H9 (cell line): ENCODE measurements at regions not wholly inside any gene's neighbourhood (a gene's known extent, or its start where the extent isn't known, plus 50 kb on each side); places are given as distances from the start of the nearest gene placed in this dataset.

Experiments used
- DNase-seq: peaks from one replicate; pipeline ENCODE4 v3.0.0-alpha.2; 2017
- H2AFZ ChIP-seq: one replicate; pipeline ENCODE4 v1.6.1; 2013; ENCODE audit warnings: mild to moderate bottlenecking, low read length, control low read depth, moderate library complexity
- H2AK5ac ChIP-seq: 2 replicates; pipeline ENCODE4 v1.6.1; 2013; ENCODE audit warnings: low read length, control low read depth, mixed read lengths; ENCODE audit not compliant: insufficient read length
- H2BK120ac ChIP-seq: one replicate; pipeline ENCODE4 v1.6.1; 2013; ENCODE audit warnings: low read depth, mild to moderate bottlenecking, low read length, control low read depth, inconsistent platforms; ENCODE audit not compliant: poor library complexity, severe bottlenecking
- H2BK12ac ChIP-seq: 2 replicates; pipeline ENCODE4 v1.6.1; 2013; ENCODE audit warnings: low read length, control low read depth, mixed read lengths, low read depth; ENCODE audit not compliant: insufficient read length
- H2BK15ac ChIP-seq: 2 replicates; pipeline ENCODE4 v1.6.1; 2013; ENCODE audit warnings: low read depth, low read length, control low read depth
- H2BK20ac ChIP-seq: one replicate; pipeline ENCODE4 v1.6.1; 2013; ENCODE audit warnings: low read depth, mild to moderate bottlenecking, low read length, control low read depth, inconsistent platforms; ENCODE audit not compliant: poor library complexity, severe bottlenecking
- H2BK5ac ChIP-seq: 2 replicates; pipeline ENCODE4 v1.6.1; 2013; ENCODE audit warnings: low read length, control low read depth, mixed read lengths; ENCODE audit not compliant: insufficient read length
- H3K14ac ChIP-seq: 2 replicates; pipeline ENCODE4 v1.6.1; 2013; ENCODE audit warnings: low read length, control low read depth; ENCODE audit not compliant: insufficient read depth
- H3K18ac ChIP-seq: 2 replicates; pipeline ENCODE4 v1.6.1; 2013; ENCODE audit warnings: low read depth, mild to moderate bottlenecking, mixed read lengths, low read length, control low read depth; ENCODE audit not compliant: insufficient read length
- H3K23ac ChIP-seq: 2 replicates; pipeline ENCODE4 v1.6.1; 2013; ENCODE audit warnings: low read length, control low read depth, mixed read lengths, low read depth; ENCODE audit not compliant: insufficient read length
- H3K23me2 ChIP-seq: 2 replicates; pipeline ENCODE4 v1.6.1; 2013; ENCODE audit warnings: low read depth, mild to moderate bottlenecking, mixed read lengths, low read length, control low read depth; ENCODE audit not compliant: insufficient read length, poor library complexity, severe bottlenecking
- H3K27ac ChIP-seq: 2 replicates; pipeline ENCODE4 v1.5.1; 2013; ENCODE audit warnings: low read length, control low read depth, mixed read lengths, low read depth; ENCODE audit not compliant: insufficient read length
- H3K27me3 ChIP-seq: 2 replicates; pipeline ENCODE4 v1.6.1; 2013; ENCODE audit warnings: low read length, control low read depth, inconsistent platforms; ENCODE audit not compliant: insufficient read depth
- H3K4ac ChIP-seq: 2 replicates; pipeline ENCODE4 v1.6.1; 2013; ENCODE audit warnings: low read depth, mild to moderate bottlenecking, control low read depth, inconsistent platforms, low read length, moderate library complexity
- H3K4me1 ChIP-seq: 2 replicates; pipeline ENCODE4 v1.6.1; 2013; ENCODE audit warnings: low read length, control low read depth, inconsistent platforms; ENCODE audit not compliant: insufficient read depth
- H3K4me2 ChIP-seq: 2 replicates; pipeline ENCODE4 v1.6.1; 2013; ENCODE audit warnings: low read length, control low read depth, mixed read lengths; ENCODE audit not compliant: insufficient read length, insufficient read depth
- H3K56ac ChIP-seq: 2 replicates; pipeline ENCODE4 v1.6.1; 2013; ENCODE audit warnings: low read depth, mild to moderate bottlenecking, mixed read lengths, low read length, control low read depth; ENCODE audit not compliant: insufficient read length
- H3K79me1 ChIP-seq: 2 replicates; pipeline ENCODE4 v1.6.1; 2013; ENCODE audit warnings: low read depth, mild to moderate bottlenecking, moderate library complexity, low read length, control low read depth, inconsistent platforms; ENCODE audit not compliant: insufficient read depth, poor library complexity, severe bottlenecking
- H3K79me2 ChIP-seq: 2 replicates; pipeline ENCODE4 v1.6.1; 2013; ENCODE audit warnings: low read length, control low read depth, inconsistent platforms; ENCODE audit not compliant: insufficient read depth
- H3K9ac ChIP-seq: 2 replicates; pipeline ENCODE4 v1.6.1; 2013; ENCODE audit warnings: low read length, control low read depth, mixed read lengths; ENCODE audit not compliant: insufficient read length; ENCODE audit errors: extremely low read depth
- H3K9me3 ChIP-seq: one replicate; pipeline ENCODE4 v1.6.1; 2013; ENCODE audit warnings: low read depth, low read length, inconsistent platforms; ENCODE audit not compliant: control insufficient read depth
- H3T11ph ChIP-seq: one replicate; pipeline ENCODE4 v1.6.1; 2013; ENCODE audit warnings: mild to moderate bottlenecking, low read length, control low read depth, inconsistent platforms
- H4K20me1 ChIP-seq: one replicate; pipeline ENCODE4 v1.6.1; 2013; ENCODE audit not compliant: control insufficient read depth, insufficient read length, insufficient read depth
- H4K5ac ChIP-seq: 2 replicates; pipeline ENCODE4 v1.6.1; 2013; ENCODE audit warnings: low read depth, mild to moderate bottlenecking, mixed read lengths, low read length, control low read depth; ENCODE audit not compliant: insufficient read length
- H4K8ac ChIP-seq: replicated peaks from 2 replicates; pipeline ENCODE4 v1.6.1; 2013; ENCODE audit warnings: low read length, control low read depth, mixed read lengths, low read depth; ENCODE audit not compliant: insufficient read length
- H4K91ac ChIP-seq: 2 replicates; pipeline ENCODE4 v1.6.1; 2013; ENCODE audit warnings: low read depth, mild to moderate bottlenecking, moderate library complexity, mixed read lengths, low read length, control low read depth; ENCODE audit not compliant: insufficient read length
- H3K27ac Mint-ChIP-seq, 3 experiments: 2 replicates in 2 of 3; 3 replicates in 1 of 3; pipeline ENCODE4 v1.8.0; 2020 to 2021; ENCODE audit warnings: mixed read lengths in 3 of 3, mild to moderate bottlenecking in 1 of 3, moderate library complexity in 1 of 3
- H3K27me3 Mint-ChIP-seq: 2 replicates; pipeline ENCODE4 v1.8.0; 2021; ENCODE audit warnings: low read depth, mild to moderate bottlenecking, moderate library complexity, mixed read lengths
- H3K36me3 Mint-ChIP-seq, 3 experiments: 2 replicates in 2 of 3; 3 replicates in 1 of 3; pipeline ENCODE4 v1.8.0; 2020 to 2021; ENCODE audit warnings: low read depth in 3 of 3, mixed read lengths in 3 of 3; ENCODE audit not compliant: insufficient read depth in 1 of 3
- H3K4me1 Mint-ChIP-seq, 2 experiments: 2 replicates each; pipeline ENCODE4 v1.8.0; 2020; ENCODE audit warnings: mixed read lengths in 2 of 2
- H3K4me3 Mint-ChIP-seq, 2 experiments: 2 replicates in 1 of 2; 3 replicates in 1 of 2; pipeline ENCODE4 v1.8.0; 2020 to 2021; ENCODE audit warnings: mild to moderate bottlenecking in 2 of 2, mixed read lengths in 2 of 2, moderate library complexity in 1 of 2
- H3K9me3 Mint-ChIP-seq, 2 experiments: 2 replicates in 1 of 2; 3 replicates in 1 of 2; pipeline ENCODE4 v1.8.0; 2020; ENCODE audit warnings: mild to moderate bottlenecking in 2 of 2, mixed read lengths in 2 of 2, moderate library complexity in 1 of 2
- CTCF ChIP-seq: fragments of 200-600 bp; sonication (generic); conservative IDR thresholded peaks from 3 replicates; pipeline ENCODE4 v1.8.0; 2021; ENCODE audit warnings: antibody characterized with exemption, mild to moderate bottlenecking
- WGBS: extraction: QIAGEN DNeasy Blood & Tissue Kit; methylation state at CpG from one replicate; pipeline ENCODE4 v1.1.7; 2013; ENCODE audit warnings: missing lambda C conversion rate, low lambda C conversion rate, mixed read lengths; ENCODE audit not compliant: insufficient read length; ENCODE audit errors: extremely low coverage; 5-methylcytosine and 5-hydroxymethylcytosine counted together

DNA sequence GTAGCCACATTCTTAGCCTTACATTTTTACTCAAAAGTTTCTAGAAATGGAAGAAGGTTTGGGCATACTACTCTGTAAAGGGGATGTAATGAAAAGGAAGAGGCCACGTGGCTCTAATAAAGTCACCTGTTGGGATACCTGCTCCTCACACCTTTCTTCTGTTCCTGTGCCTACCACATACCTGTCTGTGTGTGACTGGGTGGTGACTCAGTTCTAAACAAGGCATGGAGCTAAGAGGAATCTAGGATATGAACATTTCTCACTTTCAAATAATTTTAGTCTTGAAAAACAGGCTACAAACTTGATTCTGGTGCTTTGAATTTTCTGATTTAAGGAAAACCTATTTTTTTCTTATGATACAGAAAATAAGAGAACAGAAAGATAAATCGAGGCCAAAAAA is 363.6 kb downstream of the RFPL4B start:
- Mint-ChIP-seq H3K27ac (no peak overlapping the region), H3K9me3 (peaks cover 0 to 2% of the 10 kb centered on the region in 2 experiments; a peak in 3 of 5 replicates), H3K27me3 (no peaks in the 10 kb centered on the region), H3K36me3 (no peaks in the 10 kb centered on the region; a peak in 1 of 7 replicates), H3K4me1 (no peaks in the 10 kb centered on the region), H3K4me3 (no peak overlapping the region)
- no peak for TF ChIP-seq CTCF
- Histone ChIP-seq H3K18ac (no peak overlapping the region), H3K4me2 (no peak overlapping the region), H3K4me1 (no peaks in the 10 kb centered on the region), H3K27ac (no peak overlapping the region), H2BK12ac (no peak overlapping the region), H3K56ac (no peak overlapping the region), H3K9ac (no peak overlapping the region), H3K23ac (no peak overlapping the region), H4K8ac (no peak overlapping the region), H3K23me2 (no peaks in the 10 kb centered on the region), H3K79me1 (no peaks in the 10 kb centered on the region), H2BK15ac (no peak overlapping the region), H4K5ac (no peak overlapping the region), H3T11ph (no peak overlapping the region), H2BK5ac (no peak overlapping the region), H3K27me3 (no peaks in the 10 kb centered on the region), H4K91ac (no peak overlapping the region), H3K14ac (no peak overlapping the region), H2BK20ac (no peak overlapping the region), H3K79me2 (no peaks in the 10 kb centered on the region), H3K4ac (no peak overlapping the region), H2AK5ac (no peak overlapping the region), H2BK120ac (no peak overlapping the region), H4K20me1 (no peaks in the 10 kb centered on the region), H3K9me3 (no peaks in the 10 kb centered on the region), H2AFZ (no peak overlapping the region)
- no CpG with 5 or more reads among the region's 2 CpGs for WGBS
- DNase-seq = no peak
